Stimulated activated memory B cell treated with anti-CD40 and anti-IgM and Interleukin-4, amounts not matched to agents 10 μg/mL and 1 μg/mL and 100 μg/mL, for 72 hours (primary cell): ENCODE measurements at regions not wholly inside any gene's neighbourhood (a gene's known extent, or its start where the extent isn't known, plus 50 kb on each side); places are given as distances from the start of the nearest gene placed in this dataset.
A peak's percentile ranks its signal among the peaks of the same experiment; 100 is the strongest.
"Not testable (repeated sequence)": the region's sequence is repeated elsewhere in the genome, so short reads cannot be mapped to it uniquely, and the experiment has no call there.

Source experiments
- ATAC-seq: fragments of 150-1000 bp; cut with Tn5 transposase; 2 replicates; pipeline ENCODE4 v1.10.0; 2021
- H3K27ac Mint-ChIP-seq: one replicate; pipeline ENCODE4 v1.8.0; 2022; ENCODE audit warnings: mild to moderate bottlenecking, mixed read lengths
- H3K27me3 Mint-ChIP-seq: one replicate; pipeline ENCODE4 v1.8.0; 2022; ENCODE audit warnings: mixed read lengths
- H3K36me3 Mint-ChIP-seq: one replicate; pipeline ENCODE4 v1.8.0; 2022; ENCODE audit warnings: mixed read lengths
- H3K4me1 Mint-ChIP-seq: one replicate; pipeline ENCODE4 v1.8.0; 2022; ENCODE audit warnings: mixed read lengths
- H3K4me3 Mint-ChIP-seq: one replicate; pipeline ENCODE4 v1.8.0; 2022; ENCODE audit warnings: mild to moderate bottlenecking, moderate library complexity, mixed read lengths
- H3K9me3 Mint-ChIP-seq: one replicate; pipeline ENCODE4 v1.8.0; 2022; ENCODE audit warnings: mixed read lengths

GRCh38 chr4:81599742-81600380 lies 128.2 kb upstream of the RASGEF1B start:
- no peak overlapping the region for H3K4me3 Mint-ChIP-seq

GRCh38 chr4:81595798-81596610 lies 124.3 kb upstream of the RASGEF1B start:
- H3K4me1 Mint-ChIP-seq = peaks cover 10% of the 10 kb centered on the region
- H3K36me3 Mint-ChIP-seq = no peaks in the 10 kb centered on the region
- no peak overlapping the region for H3K4me3 Mint-ChIP-seq
- ATAC-seq = no peak
- H3K27ac Mint-ChIP-seq = no peak overlapping the region
- H3K9me3 Mint-ChIP-seq = no peaks in the 10 kb centered on the region
- no peaks in the 10 kb centered on the region for H3K27me3 Mint-ChIP-seq

More at GRCh38 chr4:81599742-81600380, 128.2 kb upstream of the RASGEF1B start:
- H3K4me1 Mint-ChIP-seq = peaks cover 10% of the 10 kb centered on the region
- ATAC-seq = no peak
- H3K27me3 Mint-ChIP-seq = no peaks in the 10 kb centered on the region
- H3K27ac Mint-ChIP-seq = no peak overlapping the region
- H3K36me3 Mint-ChIP-seq = no peaks in the 10 kb centered on the region
- H3K9me3 Mint-ChIP-seq = no peaks in the 10 kb centered on the region

- no peaks in the 10 kb centered on the region for H3K36me3 Mint-ChIP-seq
- ATAC-seq = no peak
- H3K9me3 Mint-ChIP-seq = no peaks in the 10 kb centered on the region
- H3K4me3 Mint-ChIP-seq = no peak overlapping the region
- H3K27ac Mint-ChIP-seq = no peak overlapping the region
- H3K27me3 Mint-ChIP-seq = no peaks in the 10 kb centered on the region
- H3K4me1 Mint-ChIP-seq = peaks cover 10% of the 10 kb centered on the region
These were observed 123.6 kb upstream of the RASGEF1B start for GRCh38 chr4:81595287-81595686.

- Mint-ChIP-seq H3K4me3 (no peak overlapping the region), H3K27me3 (no peaks in the 10 kb centered on the region), H3K36me3 (no peaks in the 10 kb centered on the region), H3K4me1 (peaks cover 15% of the 10 kb centered on the region), H3K27ac (peak overlapping the region; percentile 47), H3K9me3 (no peaks in the 10 kb centered on the region)
- no peak for ATAC-seq
These were observed 122.9 kb upstream of the RASGEF1B start for GRCh38 chr4:81594490-81595159.

- Mint-ChIP-seq H3K9me3 (no peaks in the 10 kb centered on the region), H3K4me3 (no peak overlapping the region), H3K36me3 (no peaks in the 10 kb centered on the region), H3K27ac (no peak overlapping the region), H3K4me1 (peaks cover 21% of the 10 kb centered on the region), H3K27me3 (no peaks in the 10 kb centered on the region)
- no peak for ATAC-seq
These were observed 121.0 kb upstream of the RASGEF1B start for GRCh38 chr4:81592701-81593100.

GRCh38 chr4:81590596-81590995 lies 118.9 kb upstream of the RASGEF1B start:
- H3K27ac Mint-ChIP-seq = no peak overlapping the region

GRCh38 chr4:81589262-81589661 lies 117.6 kb upstream of the RASGEF1B start:
- Mint-ChIP-seq H3K4me3 (no peak overlapping the region), H3K36me3 (no peaks in the 10 kb centered on the region), H3K27ac (no peak overlapping the region)

More at GRCh38 chr4:81590596-81590995, 118.9 kb upstream of the RASGEF1B start:
- H3K9me3 Mint-ChIP-seq = no peaks in the 10 kb centered on the region
- H3K27me3 Mint-ChIP-seq = no peaks in the 10 kb centered on the region
- peaks cover 21% of the 10 kb centered on the region for H3K4me1 Mint-ChIP-seq
- no peak for ATAC-seq
- H3K36me3 Mint-ChIP-seq = no peaks in the 10 kb centered on the region
- H3K4me3 Mint-ChIP-seq = no peak overlapping the region

GRCh38 chr4:81586706-81587105 lies 115.0 kb upstream of the RASGEF1B start:
- ATAC-seq = no peak
- no peaks in the 10 kb centered on the region for H3K9me3 Mint-ChIP-seq

More at GRCh38 chr4:81589262-81589661, 117.6 kb upstream of the RASGEF1B start:
- H3K9me3 Mint-ChIP-seq = no peaks in the 10 kb centered on the region
- peaks cover 12% of the 10 kb centered on the region for H3K4me1 Mint-ChIP-seq
- ATAC-seq = no peak
- no peaks in the 10 kb centered on the region for H3K27me3 Mint-ChIP-seq

GRCh38 chr4:81580994-81581374 lies 109.3 kb upstream of the RASGEF1B start:
- not testable (repeated sequence) for H3K9me3 Mint-ChIP-seq, H3K4me3 Mint-ChIP-seq, H3K4me1 Mint-ChIP-seq, H3K27me3 Mint-ChIP-seq, H3K36me3 Mint-ChIP-seq, H3K27ac Mint-ChIP-seq, ATAC-seq

More at GRCh38 chr4:81586706-81587105, 115.0 kb upstream of the RASGEF1B start:
- Mint-ChIP-seq H3K36me3 (no peaks in the 10 kb centered on the region), H3K4me1 (peaks cover 11% of the 10 kb centered on the region), H3K27ac (no peak overlapping the region), H3K27me3 (no peaks in the 10 kb centered on the region), H3K4me3 (no peak overlapping the region)

GRCh38 chr4:81580346-81580993 lies 108.8 kb upstream of the RASGEF1B start:
- no peak overlapping the region for H3K4me3 Mint-ChIP-seq
- no peaks in the 10 kb centered on the region for H3K9me3 Mint-ChIP-seq
- H3K4me1 Mint-ChIP-seq = peaks cover 8% of the 10 kb centered on the region
- H3K27ac Mint-ChIP-seq = no peak overlapping the region
- H3K36me3 Mint-ChIP-seq = no peaks in the 10 kb centered on the region
- ATAC-seq = no peak
- no peaks in the 10 kb centered on the region for H3K27me3 Mint-ChIP-seq

GRCh38 chr4:81577392-81577791 lies 105.7 kb upstream of the RASGEF1B start:
- Mint-ChIP-seq H3K27me3 (no peaks in the 10 kb centered on the region), H3K4me1 (peaks cover 23% of the 10 kb centered on the region), H3K27ac (peak overlapping the region; percentile 48), H3K36me3 (no peaks in the 10 kb centered on the region), H3K4me3 (no peak overlapping the region), H3K9me3 (no peaks in the 10 kb centered on the region)
- peak; percentile 54 for ATAC-seq

- no peaks in the 10 kb centered on the region for H3K27me3 Mint-ChIP-seq
- H3K4me1 Mint-ChIP-seq = peaks cover 23% of the 10 kb centered on the region
- no peak for ATAC-seq
- H3K36me3 Mint-ChIP-seq = no peaks in the 10 kb centered on the region
- H3K4me3 Mint-ChIP-seq = no peak overlapping the region
- H3K9me3 Mint-ChIP-seq = no peaks in the 10 kb centered on the region
- no peak overlapping the region for H3K27ac Mint-ChIP-seq
These were observed 103.3 kb upstream of the RASGEF1B start for GRCh38 chr4:81574991-81575390.

GRCh38 chr4:81573840-81574239 lies 102.1 kb upstream of the RASGEF1B start:
- Mint-ChIP-seq H3K4me3 (no peak overlapping the region), H3K4me1 (peaks cover 23% of the 10 kb centered on the region), H3K27ac (no peak overlapping the region), H3K9me3 (no peaks in the 10 kb centered on the region), H3K27me3 (no peaks in the 10 kb centered on the region), H3K36me3 (no peaks in the 10 kb centered on the region)
- ATAC-seq = no peak

- Mint-ChIP-seq H3K4me3 (no peak overlapping the region), H3K9me3 (no peaks in the 10 kb centered on the region), H3K27ac (no peak overlapping the region), H3K27me3 (no peaks in the 10 kb centered on the region), H3K36me3 (no peaks in the 10 kb centered on the region), H3K4me1 (peaks cover 21% of the 10 kb centered on the region)
- ATAC-seq = no peak
These were observed 100.7 kb upstream of the RASGEF1B start for GRCh38 chr4:81572402-81572801.

- ATAC-seq = no peak
- no peak overlapping the region for H3K27ac Mint-ChIP-seq
- H3K4me1 Mint-ChIP-seq = peaks cover 20% of the 10 kb centered on the region
- H3K27me3 Mint-ChIP-seq = no peaks in the 10 kb centered on the region
- no peaks in the 10 kb centered on the region for H3K36me3 Mint-ChIP-seq
- no peaks in the 10 kb centered on the region for H3K9me3 Mint-ChIP-seq
- no peak overlapping the region for H3K4me3 Mint-ChIP-seq
These were observed 99.4 kb upstream of the RASGEF1B start for GRCh38 chr4:81571105-81571504.
